ENCODE measurements at regions not wholly inside any gene's neighbourhood (a gene's known extent, or its start where the extent isn't known, plus 50 kb on each side); places are given as distances from the start of the nearest gene placed in this dataset.

- TF ChIP-seq POLR2AphosphoS5 (IDR thresholded peaks at IDR 0.05; ENCODE audit: low read depth, low read length), result no peak
- TF ChIP-seq, protein P1, sequence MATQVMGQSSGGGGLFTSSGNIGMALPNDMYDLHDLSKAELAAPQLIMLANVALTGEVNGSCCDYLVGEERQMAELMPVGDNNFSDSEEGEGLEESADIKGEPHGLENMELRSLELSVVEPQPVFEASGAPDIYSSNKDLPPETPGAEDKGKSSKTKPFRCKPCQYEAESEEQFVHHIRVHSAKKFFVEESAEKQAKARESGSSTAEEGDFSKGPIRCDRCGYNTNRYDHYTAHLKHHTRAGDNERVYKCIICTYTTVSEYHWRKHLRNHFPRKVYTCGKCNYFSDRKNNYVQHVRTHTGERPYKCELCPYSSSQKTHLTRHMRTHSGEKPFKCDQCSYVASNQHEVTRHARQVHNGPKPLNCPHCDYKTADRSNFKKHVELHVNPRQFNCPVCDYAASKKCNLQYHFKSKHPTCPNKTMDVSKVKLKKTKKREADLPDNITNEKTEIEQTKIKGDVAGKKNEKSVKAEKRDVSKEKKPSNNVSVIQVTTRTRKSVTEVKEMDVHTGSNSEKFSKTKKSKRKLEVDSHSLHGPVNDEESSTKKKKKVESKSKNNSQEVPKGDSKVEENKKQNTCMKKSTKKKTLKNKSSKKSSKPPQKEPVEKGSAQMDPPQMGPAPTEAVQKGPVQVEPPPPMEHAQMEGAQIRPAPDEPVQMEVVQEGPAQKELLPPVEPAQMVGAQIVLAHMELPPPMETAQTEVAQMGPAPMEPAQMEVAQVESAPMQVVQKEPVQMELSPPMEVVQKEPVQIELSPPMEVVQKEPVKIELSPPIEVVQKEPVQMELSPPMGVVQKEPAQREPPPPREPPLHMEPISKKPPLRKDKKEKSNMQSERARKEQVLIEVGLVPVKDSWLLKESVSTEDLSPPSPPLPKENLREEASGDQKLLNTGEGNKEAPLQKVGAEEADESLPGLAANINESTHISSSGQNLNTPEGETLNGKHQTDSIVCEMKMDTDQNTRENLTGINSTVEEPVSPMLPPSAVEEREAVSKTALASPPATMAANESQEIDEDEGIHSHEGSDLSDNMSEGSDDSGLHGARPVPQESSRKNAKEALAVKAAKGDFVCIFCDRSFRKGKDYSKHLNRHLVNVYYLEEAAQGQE (IDR thresholded peaks at IDR 0.05; ENCODE audit: insufficient read depth in 1 of 2, low read depth in 2 of 2, low read length in 2 of 2), result no peak
- no peak for TF ChIP-seq SIN3A (IDR thresholded peaks at IDR 0.05; ENCODE audit: borderline replicate concordance, insufficient read depth, low read length)
- TF ChIP-seq TAF1 (IDR thresholded peaks at IDR 0.05; ENCODE audit: borderline replicate concordance, insufficient read depth, low read length), result no peak
- no peak for TF ChIP-seq FOXP2 (optimal IDR thresholded peaks at IDR 0.05; ENCODE audit: borderline replicate concordance, extremely low read depth, extremely low read length, insufficient read depth)
Observed at GRCh38 chr1:230578616-230579015, 63.7 kb upstream of the COG2 start.

- TF ChIP-seq POLR2AphosphoS5 (IDR thresholded peaks at IDR 0.05; ENCODE audit: low read depth, low read length) (no peak), TAF1 (IDR thresholded peaks at IDR 0.05; ENCODE audit: borderline replicate concordance, insufficient read depth, low read length) (no peak), SIN3A (IDR thresholded peaks at IDR 0.05; ENCODE audit: borderline replicate concordance, insufficient read depth, low read length) (no peak), FOXP2 (optimal IDR thresholded peaks at IDR 0.05; ENCODE audit: borderline replicate concordance, extremely low read depth, extremely low read length, insufficient read depth) (no peak)
- TF ChIP-seq, protein P1 (IDR thresholded peaks at IDR 0.05; ENCODE audit: insufficient read depth in 1 of 2, low read depth in 2 of 2, low read length in 2 of 2), result no peak
Observed at GRCh38 chr1:230577537-230577936, 64.7 kb upstream of the COG2 start.

DNA sequence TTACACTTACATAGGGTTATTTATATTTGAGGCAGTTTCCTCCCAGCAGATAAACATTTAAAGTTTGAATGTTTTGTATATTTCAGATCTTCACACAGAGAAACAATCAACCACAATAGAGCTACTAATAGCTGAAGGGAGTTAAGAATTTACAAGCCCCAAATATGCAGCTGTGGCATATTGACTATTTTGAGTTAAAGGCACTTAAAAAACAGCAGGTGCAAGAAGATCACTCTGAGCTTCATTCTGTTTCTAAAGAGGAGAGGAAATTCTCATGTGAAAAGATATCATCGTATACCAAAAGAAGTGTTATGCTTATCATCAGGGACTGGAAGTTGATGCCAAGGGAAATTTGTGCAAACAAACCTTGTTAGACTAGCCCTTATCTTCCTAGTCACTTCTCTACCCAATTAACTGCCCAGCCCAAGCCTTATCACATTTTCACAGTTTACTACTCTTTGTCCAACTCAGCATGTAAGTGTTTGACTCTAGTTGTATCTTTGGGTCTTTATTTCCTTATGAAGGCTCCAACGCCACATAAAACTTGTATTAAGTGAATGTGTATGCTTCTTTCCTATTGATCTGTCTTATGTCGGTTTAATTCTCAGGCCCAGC lies 66.3 kb upstream of the COG2 start:
- TF ChIP-seq, protein P1 (IDR thresholded peaks at IDR 0.05; ENCODE audit: insufficient read depth in 1 of 2, low read depth in 2 of 2, low read length in 2 of 2), result no peak
- TF ChIP-seq FOXP2 (optimal IDR thresholded peaks at IDR 0.05; ENCODE audit: borderline replicate concordance, extremely low read depth, extremely low read length, insufficient read depth) (no peak), SIN3A (IDR thresholded peaks at IDR 0.05; ENCODE audit: borderline replicate concordance, insufficient read depth, low read length) (no peak), POLR2AphosphoS5 (IDR thresholded peaks at IDR 0.05; ENCODE audit: low read depth, low read length) (no peak), TAF1 (IDR thresholded peaks at IDR 0.05; ENCODE audit: borderline replicate concordance, insufficient read depth, low read length) (no peak)

GRCh38 chr1:230574502-230574901 lies 67.8 kb upstream of the COG2 start:
- TF ChIP-seq POLR2AphosphoS5 (IDR thresholded peaks at IDR 0.05; ENCODE audit: low read depth, low read length) (no peak), FOXP2 (optimal IDR thresholded peaks at IDR 0.05; ENCODE audit: borderline replicate concordance, extremely low read depth, extremely low read length, insufficient read depth) (no peak), TAF1 (IDR thresholded peaks at IDR 0.05; ENCODE audit: borderline replicate concordance, insufficient read depth, low read length) (no peak), SIN3A (IDR thresholded peaks at IDR 0.05; ENCODE audit: borderline replicate concordance, insufficient read depth, low read length) (no peak)
- TF ChIP-seq, protein P1 (IDR thresholded peaks at IDR 0.05; ENCODE audit: insufficient read depth in 1 of 2, low read depth in 2 of 2, low read length in 2 of 2), result no peak
